GM21390 (cell line): ENCODE measurements at regions not wholly inside any gene's neighbourhood (a gene's known extent, or its start where the extent isn't known, plus 50 kb on each side); places are given as distances from the start of the nearest gene placed in this dataset.

ENCODE experiments used
- ATAC-seq: cut with Tn5 transposase; IDR thresholded peaks from one replicate; pipeline ENCODE4 v1.9.1; 2021; ENCODE audit not compliant: unreplicated experiment

- ATAC-seq = no peak
Observed at GRCh38 chr1:219120624-219121544, 52.8 kb upstream of the LYPLAL1 start.

- ATAC-seq = no peak
Observed at GRCh38 chr1:219121679-219122078, 52.0 kb upstream of the LYPLAL1 start.

- ATAC-seq = no peak
Observed at GRCh38 chr1:219123036-219123435, 50.6 kb upstream of the LYPLAL1 start.
